Cerebellar nuclear complex (tissue), 1 donor: ENCODE measurements at regions not wholly inside any gene's neighbourhood (a gene's known extent, or its start where the extent isn't known, plus 50 kb on each side); places are given as distances from the start of the nearest gene placed in this dataset.
"Not testable (repeated sequence)": the region's sequence is repeated elsewhere in the genome, so short reads cannot be mapped to it uniquely, and the experiment has no call there.

ENCODE experiments used
- DNase-seq, 2 experiments: peaks; one replicate each; lab custom pipeline; 2025; lab: John Stamatoyannopoulos, UW

GRCh38 chr17:21517538-21518293 lies 141.6 kb downstream of the KCNJ12 start:
- DNase-seq = no peak

- DNase-seq = no peak
Observed at GRCh38 chr17:21522755-21523336, 146.7 kb downstream of the KCNJ12 start.

GRCh38 chr17:21523497-21524210 lies 147.5 kb downstream of the KCNJ12 start:
- DNase-seq = no peak

- no peak for DNase-seq
Observed at GRCh38 chr17:21524211-21524591, 148.0 kb downstream of the KCNJ12 start.

GRCh38 chr17:21525464-21526130 lies 149.4 kb downstream of the KCNJ12 start:
- no peak for DNase-seq

GRCh38 chr17:21528031-21528695 lies 152.0 kb downstream of the KCNJ12 start:
- no peak for DNase-seq

GRCh38 chr17:21530311-21530710 lies 154.2 kb downstream of the KCNJ12 start:
- DNase-seq = no peak

GRCh38 chr17:21530841-21531240 lies 154.7 kb downstream of the KCNJ12 start:
- DNase-seq = no peak

- DNase-seq = no peak
Observed at GRCh38 chr17:21532763-21533385, 156.7 kb downstream of the KCNJ12 start.

- DNase-seq = no peak
Observed at GRCh38 chr17:21535686-21536375, 156.5 kb upstream of the KCNJ18 start.

- DNase-seq = no peak
Observed at GRCh38 chr17:21537302-21537701, 155.0 kb upstream of the KCNJ18 start.

- DNase-seq = no peak
Observed at GRCh38 chr17:21538615-21539014, 153.7 kb upstream of the KCNJ18 start.

- DNase-seq = no peak
Observed at GRCh38 chr17:21539146-21539545, 153.2 kb upstream of the KCNJ18 start.

GRCh38 chr17:21540502-21540901 lies 151.8 kb upstream of the KCNJ18 start:
- DNase-seq = no peak

GRCh38 chr17:21542070-21542469 lies 150.3 kb upstream of the KCNJ18 start:
- DNase-seq = no peak

GRCh38 chr17:21542991-21543390 lies 149.3 kb upstream of the KCNJ18 start:
- DNase-seq = no peak

- no peak for DNase-seq
Observed at GRCh38 chr17:21545064-21545463, 147.3 kb upstream of the KCNJ18 start.

- DNase-seq = no peak
Observed at GRCh38 chr17:21548236-21548635, 144.1 kb upstream of the KCNJ18 start.

- DNase-seq = peak in 1 of 2 experiments; percentile 16
Observed at GRCh38 chr17:21549107-21549687, 143.1 kb upstream of the KCNJ18 start.

- not testable (repeated sequence) for DNase-seq
Observed at GRCh38 chr17:21550031-21550430, 142.3 kb upstream of the KCNJ18 start.
